Thoracic aorta (tissue), 2 donors: ENCODE measurements at regions not wholly inside any gene's neighbourhood (a gene's known extent, or its start where the extent isn't known, plus 50 kb on each side); places are given as distances from the start of the nearest gene placed in this dataset.

ENCODE experiments used
- ATAC-seq: fragments of 150-250 bp; one replicate; pipeline ENCODE4 v1.8.0; 2017; ENCODE audit warnings: low read depth; ENCODE audit not compliant: insufficient number of reproducible peaks, low FRiP score
- DNase-seq: peaks from one replicate; pipeline ENCODE4 v3.0.0-alpha.2; 2020; ENCODE audit warnings: low spot score
- H3K27ac ChIP-seq, 2 donors: fragments of 200-600 bp; sonication (generic); 1 replicate in 1 of 2; 2 replicates in 1 of 2; pipeline ENCODE4 v1.5.1; 2016; ENCODE audit warnings: mild to moderate bottlenecking in 2 of 2, moderate library complexity in 2 of 2
- H3K27me3 ChIP-seq: fragments of 200-600 bp; sonication (generic); replicated peaks from 2 replicates; pipeline ENCODE4 v1.6.0; 2016; ENCODE audit warnings: mild to moderate bottlenecking; ENCODE audit not compliant: insufficient read depth
- H3K36me3 ChIP-seq: fragments of 200-600 bp; sonication (generic); one replicate; pipeline ENCODE4 v1.5.1; 2016
- H3K4me1 ChIP-seq, 2 donors: fragments of 200-600 bp; sonication (generic); 1 replicate in 1 of 2; 2 replicates in 1 of 2; pipeline versions ENCODE4 v1.5.1 to v1.6.0; 2016; ENCODE audit warnings: low read depth in 2 of 2, mild to moderate bottlenecking in 1 of 2; ENCODE audit not compliant: control insufficient read depth in 1 of 2
- H3K4me3 ChIP-seq: fragments of 200-600 bp; sonication (generic); 2 replicates; pipeline ENCODE4 v1.5.1; 2016; ENCODE audit warnings: mild to moderate bottlenecking
- H3K9me3 ChIP-seq: fragments of 200-600 bp; sonication (generic); 2 replicates; pipeline ENCODE4 v1.5.1; 2016
- TF ChIP-seq, protein P1 (sequence below): fragments of 200-600 bp; sonication (generic); IDR thresholded peaks from one replicate; pipeline ENCODE4 v1.5.1; 2019; ENCODE audit warnings: antibody characterized with exemption

DNA sequence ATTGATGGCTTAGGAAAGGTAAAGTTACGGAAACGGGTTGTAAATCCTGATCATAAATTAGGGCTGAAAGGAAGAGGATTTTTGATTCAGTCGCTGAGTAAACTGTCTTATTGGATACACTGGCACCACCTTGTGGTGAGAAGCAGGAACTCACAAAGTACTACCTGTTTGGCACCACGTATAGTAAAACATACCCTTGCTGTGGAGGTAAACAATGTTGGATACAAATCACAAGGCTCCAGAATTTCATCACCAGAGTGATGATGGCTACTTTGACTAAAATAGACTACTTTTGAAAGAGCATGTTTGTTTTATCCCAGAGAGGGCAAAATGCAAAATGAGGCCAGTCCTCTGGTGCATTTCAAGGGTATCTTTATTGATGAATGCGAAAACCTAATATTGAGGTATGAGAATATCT, 216.9 kb downstream of the IGSF11 start:
- DNase-seq: no peak
- TF ChIP-seq, protein P1, sequence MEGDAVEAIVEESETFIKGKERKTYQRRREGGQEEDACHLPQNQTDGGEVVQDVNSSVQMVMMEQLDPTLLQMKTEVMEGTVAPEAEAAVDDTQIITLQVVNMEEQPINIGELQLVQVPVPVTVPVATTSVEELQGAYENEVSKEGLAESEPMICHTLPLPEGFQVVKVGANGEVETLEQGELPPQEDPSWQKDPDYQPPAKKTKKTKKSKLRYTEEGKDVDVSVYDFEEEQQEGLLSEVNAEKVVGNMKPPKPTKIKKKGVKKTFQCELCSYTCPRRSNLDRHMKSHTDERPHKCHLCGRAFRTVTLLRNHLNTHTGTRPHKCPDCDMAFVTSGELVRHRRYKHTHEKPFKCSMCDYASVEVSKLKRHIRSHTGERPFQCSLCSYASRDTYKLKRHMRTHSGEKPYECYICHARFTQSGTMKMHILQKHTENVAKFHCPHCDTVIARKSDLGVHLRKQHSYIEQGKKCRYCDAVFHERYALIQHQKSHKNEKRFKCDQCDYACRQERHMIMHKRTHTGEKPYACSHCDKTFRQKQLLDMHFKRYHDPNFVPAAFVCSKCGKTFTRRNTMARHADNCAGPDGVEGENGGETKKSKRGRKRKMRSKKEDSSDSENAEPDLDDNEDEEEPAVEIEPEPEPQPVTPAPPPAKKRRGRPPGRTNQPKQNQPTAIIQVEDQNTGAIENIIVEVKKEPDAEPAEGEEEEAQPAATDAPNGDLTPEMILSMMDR: peak; percentile 45
- Histone ChIP-seq H3K4me3 (no peak overlapping the region), H3K36me3 (no peaks in the 10 kb centered on the region), H3K27ac (no peak overlapping the region), H3K27me3 (no peaks in the 10 kb centered on the region), H3K9me3 (no peaks in the 10 kb centered on the region), H3K4me1 (no peaks in the 10 kb centered on the region)
- ATAC-seq: no peak

DNA sequence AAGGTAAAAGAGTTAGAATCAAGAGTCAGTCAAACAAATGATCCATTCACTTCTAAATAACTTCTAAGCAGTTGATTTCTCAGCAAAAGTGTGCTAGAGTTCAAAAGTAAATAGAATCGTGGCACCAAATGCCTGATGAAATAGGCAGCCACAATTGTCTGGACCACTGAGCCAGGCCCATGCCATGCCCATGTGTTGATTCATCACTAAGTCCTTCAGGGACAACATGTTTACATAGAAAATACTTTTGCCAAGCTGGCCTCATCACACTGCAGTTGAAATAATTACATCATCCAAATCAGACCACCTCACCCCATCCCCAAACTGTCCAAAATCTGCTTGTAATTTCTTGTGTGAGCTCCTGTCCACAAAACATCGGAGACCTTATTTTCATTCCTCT, 216.3 kb downstream of the IGSF11 start:
- no peak overlapping the region for H3K27ac ChIP-seq
- no peaks in the 10 kb centered on the region for H3K27me3 ChIP-seq
- no peaks in the 10 kb centered on the region for H3K36me3 ChIP-seq
- no peak for ATAC-seq
- no peaks in the 10 kb centered on the region for H3K4me1 ChIP-seq
- no peak for DNase-seq
- TF ChIP-seq, protein P1: no peak
- H3K9me3 ChIP-seq: no peaks in the 10 kb centered on the region
- no peak overlapping the region for H3K4me3 ChIP-seq

DNA sequence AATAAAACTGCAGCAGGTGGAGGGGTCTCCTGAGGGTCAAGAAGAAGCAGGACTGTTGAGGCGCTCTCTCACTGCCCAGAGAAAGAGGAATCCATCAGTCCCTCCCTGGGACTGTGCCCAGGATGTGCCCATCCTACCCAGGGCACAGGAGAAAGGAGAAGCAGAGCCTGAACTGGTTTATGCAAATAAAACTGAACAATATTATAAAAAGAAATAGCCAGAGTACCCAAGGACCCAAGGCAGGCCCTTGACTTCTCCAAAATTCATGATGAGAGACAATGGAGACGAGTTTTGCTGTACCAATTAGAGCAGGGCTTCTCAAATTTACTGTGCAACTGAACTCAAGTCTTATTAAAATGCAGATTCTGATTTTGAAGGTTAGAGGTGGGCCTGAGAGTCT, 211.0 kb downstream of the IGSF11 start:
- Histone ChIP-seq H3K4me3 (no peak overlapping the region), H3K27me3 (no peaks in the 10 kb centered on the region), H3K27ac (no peak overlapping the region), H3K36me3 (no peaks in the 10 kb centered on the region), H3K9me3 (no peaks in the 10 kb centered on the region), H3K4me1 (no peaks in the 10 kb centered on the region)
- TF ChIP-seq, protein P1: no peak
- ATAC-seq: no peak
- no peak for DNase-seq

DNA sequence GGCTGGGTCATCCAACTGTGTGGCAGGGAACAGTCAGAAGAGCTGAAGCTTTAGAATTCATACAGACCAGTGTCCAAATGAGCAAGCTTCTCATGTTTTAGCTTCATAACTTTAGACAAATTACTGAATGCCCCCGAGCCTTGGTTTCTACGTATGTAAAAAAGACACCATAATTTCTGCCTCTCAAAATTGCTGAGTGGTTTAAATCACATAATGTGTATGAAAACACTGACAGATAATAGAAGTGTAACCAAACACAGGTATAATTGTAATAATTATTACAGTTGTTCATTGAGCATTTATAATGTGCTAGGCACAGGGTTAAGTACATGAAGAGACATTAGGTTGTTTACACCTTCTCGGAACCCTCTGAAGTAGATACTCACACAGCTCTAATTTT, 207.2 kb downstream of the IGSF11 start:
- Histone ChIP-seq H3K36me3 (no peaks in the 10 kb centered on the region), H3K27me3 (no peaks in the 10 kb centered on the region), H3K27ac (no peak overlapping the region), H3K9me3 (no peaks in the 10 kb centered on the region), H3K4me3 (no peak overlapping the region), H3K4me1 (no peaks in the 10 kb centered on the region)
- DNase-seq (no peak), ATAC-seq (no peak)
- TF ChIP-seq, protein P1: no peak

DNA sequence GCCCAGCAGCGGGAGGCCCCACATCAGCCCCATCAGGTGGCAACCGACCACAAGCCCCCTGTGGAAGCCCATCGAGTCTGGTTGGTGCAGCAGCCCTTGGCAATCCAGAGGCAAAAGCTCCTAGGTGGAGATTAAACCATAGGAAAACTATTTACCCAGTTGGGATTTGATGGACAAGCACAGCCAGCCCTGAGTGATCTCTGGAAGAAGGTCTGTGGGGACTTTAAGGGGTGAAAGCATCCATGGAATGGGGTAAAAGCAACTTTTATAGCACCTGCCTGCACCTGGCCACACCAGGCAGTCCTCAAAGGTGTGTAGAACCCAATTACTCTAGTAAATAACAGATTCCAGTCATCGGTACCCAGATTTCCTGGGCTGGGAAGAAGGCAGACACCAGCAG, 206.3 kb downstream of the IGSF11 start:
- TF ChIP-seq, protein P1: no peak
- DNase-seq (no peak), ATAC-seq (no peak)
- no peak overlapping the region for H3K4me3 ChIP-seq
- H3K4me1 ChIP-seq: no peaks in the 10 kb centered on the region
- H3K27ac ChIP-seq: no peak overlapping the region
- no peaks in the 10 kb centered on the region for H3K27me3 ChIP-seq
- H3K36me3 ChIP-seq: no peaks in the 10 kb centered on the region
- H3K9me3 ChIP-seq: no peaks in the 10 kb centered on the region
